HCT116 (cell line): ENCODE measurements at regions not wholly inside any gene's neighbourhood (a gene's known extent, or its start where the extent isn't known, plus 50 kb on each side); places are given as distances from the start of the nearest gene placed in this dataset.

ENCODE experiments used
- ATAC-seq: fragments of 200-7000 bp; cut with Tn5 transposase; 2 replicates; pipeline ENCODE4 v1.9.1; 2020; ENCODE audit warnings: mild to moderate bottlenecking, moderate library complexity
- BruUV-seq: library from RNA; stranded (reverse); fragments of 400-500 nt; replicated peaks from 2 replicates; lab custom pipeline; 2021; lab: Mats Ljungman, UMichigan
- CTCF ChIA-PET: fragments of 300-600 bp; sonication (Branson Sonifier 250); formaldehyde crosslinking; loops from one replicate; lab custom pipeline; 2021; ENCODE audit warnings: antibody characterized with exemption; lab: Charles Lee
- POLR2A ChIA-PET: fragments of 300-600, 350-600 bp; sonication (Branson Sonifier 250); formaldehyde crosslinking; loops from one replicate; lab custom pipeline; 2021; ENCODE audit warnings: antibody characterized with exemption; lab: Charles Lee
- RAD21 ChIA-PET, 2 experiments: fragments of 300-600 bp; sonication (Branson Sonifier 250); formaldehyde crosslinking; loops; one replicate each; lab custom pipeline; 2023; ENCODE audit warnings: low total read pairs in 2 of 2; ENCODE audit not compliant: uncharacterized antibody in 2 of 2, unreplicated experiment in 2 of 2, low non-redundant PET in 1 of 2; lab: Charles Lee
- DNase-seq: peaks from one replicate; pipeline ENCODE4 v3.0.0-alpha.2; 2010; ENCODE audit warnings: low read depth, low spot score
- H2AFZ ChIP-seq: fragments of 200-600 bp; shearing (Covaris generic), sonication (generic); 2 replicates; pipeline ENCODE4 v1.6.1; 2017; ENCODE audit warnings: low read depth, mixed run types, mixed read lengths, antibody characterized with exemption, low read length; ENCODE audit not compliant: poor library complexity, severe bottlenecking
- H3K27ac ChIP-seq: 2 replicates; pipeline ENCODE4 v1.5.1; 2012; ENCODE audit warnings: low read depth, low read length
- H3K27me3 ChIP-seq: fragments of 200-600 bp; sonication (generic); 2 replicates; pipeline ENCODE4 v1.6.1; 2016; ENCODE audit warnings: mixed run types, low read length, mixed read lengths; ENCODE audit not compliant: insufficient read depth
- H3K36me3 ChIP-seq, 2 experiments: fragments of 200-500 bp in 1 of 2; fragments of 200-600 bp in 1 of 2; sonication (Bioruptor generic) in 1 of 2; sonication (generic) in 1 of 2; 2 replicates each; pipeline versions ENCODE4 v1.5.1 to v1.6.1; 2014 to 2016; ENCODE audit warnings: low read length in 2 of 2, inconsistent platforms in 1 of 2, mixed read lengths in 1 of 2, mixed run types in 1 of 2; ENCODE audit not compliant: insufficient read depth in 2 of 2, control insufficient read depth in 1 of 2
- H3K4me1 ChIP-seq, 2 experiments: fragments of 200-600 bp in 1 of 2; sonication (generic) in 1 of 2; 2 replicates each; pipeline versions ENCODE4 v1.5.1 to v1.6.1; 2012 to 2017; ENCODE audit warnings: low read length in 2 of 2, inconsistent platforms in 1 of 2, mild to moderate bottlenecking in 1 of 2, mixed read lengths in 1 of 2, mixed run types in 1 of 2, moderate library complexity in 1 of 2; ENCODE audit not compliant: insufficient read depth in 2 of 2, control insufficient read depth in 1 of 2
- H3K4me2 ChIP-seq: fragments of 200-600 bp; sonication (generic); 2 replicates; pipeline ENCODE4 v1.6.1; 2017; ENCODE audit warnings: mixed run types, low read length, mixed read lengths
- H3K4me3 ChIP-seq, 2 experiments: fragments of 200-600 bp in 1 of 2; sonication (generic) in 1 of 2; replicated peaks in 1 of 2; 2 replicates each; pipeline ENCODE4 v1.5.1; 2011 to 2016; ENCODE audit warnings: low read length in 2 of 2, control low read depth in 1 of 2, low read depth in 1 of 2, mild to moderate bottlenecking in 1 of 2, mixed read lengths in 1 of 2, mixed run types in 1 of 2
- H3K79me2 ChIP-seq: fragments of 200-600 bp; sonication (generic); 2 replicates; pipeline ENCODE4 v1.6.1; 2017; ENCODE audit warnings: mild to moderate bottlenecking, mixed run types, low read length, moderate library complexity, mixed read lengths; ENCODE audit not compliant: insufficient read depth
- H3K9ac ChIP-seq: fragments of 200-600 bp; sonication (generic); 2 replicates; pipeline ENCODE4 v1.6.1; 2016; ENCODE audit warnings: low read length, mixed read lengths
- H3K9me2 ChIP-seq: fragments of 200-600 bp; sonication (generic), shearing (Covaris generic); 2 replicates; pipeline ENCODE4 v1.6.1; 2017; ENCODE audit warnings: mixed run types, mild to moderate bottlenecking, moderate library complexity; ENCODE audit not compliant: insufficient read depth
- H3K9me3 ChIP-seq, 2 experiments: fragments of 200-500 bp in 1 of 2; fragments of 200-600 bp in 1 of 2; sonication (Bioruptor generic) in 1 of 2; sonication (generic) in 1 of 2; 2 replicates each; pipeline ENCODE4 v1.6.1; 2014 to 2017; ENCODE audit warnings: low read length in 2 of 2, mixed read lengths in 2 of 2, inconsistent platforms in 1 of 2, low read depth in 1 of 2, mild to moderate bottlenecking in 1 of 2, mixed run types in 1 of 2, moderate library complexity in 1 of 2; ENCODE audit not compliant: control insufficient read depth in 1 of 2, insufficient read depth in 1 of 2
- H4K20me1 ChIP-seq: fragments of 200-600 bp; sonication (generic), shearing (Covaris generic); 2 replicates; pipeline ENCODE4 v1.6.1; 2017; ENCODE audit warnings: mixed run types, mild to moderate bottlenecking, moderate library complexity; ENCODE audit not compliant: insufficient read depth
- ELF1 ChIP-seq: IDR thresholded peaks from 2 replicates; pipeline ENCODE4 v1.6.1; 2012; ENCODE audit warnings: low read depth, borderline replicate concordance
- EZH2phosphoT487 ChIP-seq: fragments of 200-600 bp; IDR thresholded peaks from 2 replicates; pipeline ENCODE4 v1.6.1; 2018; ENCODE audit warnings: antibody characterized with exemption, borderline replicate concordance
- JUND ChIP-seq: IDR thresholded peaks from 2 replicates; pipeline ENCODE4 v1.6.1; 2012
- SIN3A ChIP-seq: IDR thresholded peaks from 2 replicates; pipeline ENCODE4 v1.6.1; 2012; ENCODE audit warnings: low read depth
- SP1 ChIP-seq: IDR thresholded peaks from 2 replicates; pipeline ENCODE4 v1.6.1; 2012; ENCODE audit warnings: low read depth
- TCF7L2 ChIP-seq: IDR thresholded peaks from 2 replicates; pipeline ENCODE4 v1.7.0; 2011; ENCODE audit warnings: borderline replicate concordance, inconsistent platforms; ENCODE audit not compliant: insufficient read depth, insufficient read length; ENCODE audit errors: extremely low read depth
- YY1 ChIP-seq: IDR thresholded peaks from 2 replicates; pipeline ENCODE4 v1.6.1; 2011; ENCODE audit warnings: low read length, low read depth, moderate library complexity, mild to moderate bottlenecking; ENCODE audit not compliant: insufficient replicate concordance; ENCODE audit errors: extremely low read depth
- ZFX ChIP-seq: fragments of 450-650 bp; IDR thresholded peaks from 2 replicates; pipeline ENCODE4 v1.6.1; 2017
- ZNF274 ChIP-seq: fragments of 200-500 bp; sonication (Bioruptor generic); IDR thresholded peaks from 2 replicates; pipeline ENCODE4 v1.6.1; 2014; ENCODE audit warnings: mild to moderate bottlenecking, low read depth, low read length, inconsistent platforms
- intact Hi-C: fragments of 100-400 bp; cut with micrococcal nuclease; formaldehyde crosslinking; loops from 2 replicates; pipeline ENCODE4 v1.10.0; 2022
- TF ChIP-seq, protein P1 (sequence below): IDR thresholded peaks from 2 replicates; pipeline ENCODE4 v1.6.1; 2012; ENCODE audit warnings: low read depth

DNA sequence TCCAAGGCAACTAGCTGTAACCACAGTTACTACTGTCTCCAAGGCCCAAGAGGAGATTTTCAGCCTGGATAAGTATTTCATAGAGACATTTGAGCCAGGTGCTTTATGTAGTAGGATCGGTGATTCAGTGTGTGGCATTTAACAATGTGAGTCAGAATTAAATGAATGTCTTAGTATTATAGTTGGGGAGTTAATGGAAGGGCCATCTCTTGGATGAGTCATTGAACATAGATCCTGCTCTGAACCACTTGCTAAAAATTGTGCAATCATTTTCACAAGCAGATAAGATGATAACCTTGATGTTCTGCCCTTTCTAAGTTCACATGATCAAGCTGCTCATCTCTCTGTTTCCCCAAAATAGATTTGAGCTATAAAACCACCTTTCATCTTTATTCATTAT is 668.9 kb upstream of the CITED2 start (continued):
- TF ChIP-seq YY1 = peak; percentile 29

DNA sequence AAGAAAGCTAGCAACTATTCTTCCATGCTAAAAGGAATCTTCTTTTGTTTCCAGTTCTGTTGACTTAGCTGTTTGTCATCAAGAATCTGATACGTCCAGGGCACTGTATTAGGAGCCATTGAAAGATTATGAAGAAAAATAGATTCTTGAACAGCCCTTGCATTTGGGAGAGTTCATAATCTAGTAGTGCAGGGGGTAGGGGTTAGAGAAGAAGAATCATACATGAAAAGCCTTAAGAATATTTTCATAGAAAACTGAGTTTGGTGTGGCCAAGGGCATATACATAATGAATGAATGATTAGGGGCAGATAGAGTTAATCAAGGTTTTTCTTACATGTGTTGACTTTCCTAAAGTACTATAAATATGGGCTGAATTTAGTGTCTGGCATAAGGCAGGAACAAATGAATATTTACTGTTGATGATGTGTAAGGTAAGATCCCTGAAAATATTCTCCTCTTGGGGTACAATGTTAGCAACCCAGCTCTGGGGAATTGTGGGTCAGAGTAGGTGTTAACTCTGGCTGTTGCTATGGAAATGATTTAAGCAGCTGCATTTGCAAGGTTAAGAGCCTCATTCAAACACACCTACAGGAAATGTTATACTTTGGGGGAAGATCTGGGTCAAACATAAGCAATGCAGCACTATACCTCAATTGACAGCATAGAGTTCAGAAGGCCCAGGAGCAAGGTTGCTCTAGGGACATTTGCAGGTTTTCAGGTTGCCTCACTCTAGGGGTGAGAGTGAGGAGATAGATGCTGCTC is 667.3 kb upstream of the CITED2 start:
- Histone ChIP-seq H3K4me1 (peaks cover 21 to 37% of the 10 kb centered on the region in 2 experiments), H2AFZ (no peak overlapping the region), H3K27ac (no peak overlapping the region), H3K4me3 (no peak overlapping the region), H4K20me1 (no peaks in the 10 kb centered on the region), H3K4me2 (no peak overlapping the region), H3K79me2 (no peaks in the 10 kb centered on the region), H3K27me3 (no peaks in the 10 kb centered on the region), H3K36me3 (no peaks in the 10 kb centered on the region), H3K9me2 (no peaks in the 10 kb centered on the region), H3K9me3 (no peaks in the 10 kb centered on the region; a peak in 1 of 4 replicates), H3K9ac (no peak overlapping the region)
- TF ChIP-seq ZFX (no peak), TCF7L2 (no peak), SIN3A (no peak), ZNF274 (no peak), JUND (no peak), ELF1 (no peak), SP1 (no peak), EZH2phosphoT487 (no peak)
- TF ChIP-seq, protein P1, sequence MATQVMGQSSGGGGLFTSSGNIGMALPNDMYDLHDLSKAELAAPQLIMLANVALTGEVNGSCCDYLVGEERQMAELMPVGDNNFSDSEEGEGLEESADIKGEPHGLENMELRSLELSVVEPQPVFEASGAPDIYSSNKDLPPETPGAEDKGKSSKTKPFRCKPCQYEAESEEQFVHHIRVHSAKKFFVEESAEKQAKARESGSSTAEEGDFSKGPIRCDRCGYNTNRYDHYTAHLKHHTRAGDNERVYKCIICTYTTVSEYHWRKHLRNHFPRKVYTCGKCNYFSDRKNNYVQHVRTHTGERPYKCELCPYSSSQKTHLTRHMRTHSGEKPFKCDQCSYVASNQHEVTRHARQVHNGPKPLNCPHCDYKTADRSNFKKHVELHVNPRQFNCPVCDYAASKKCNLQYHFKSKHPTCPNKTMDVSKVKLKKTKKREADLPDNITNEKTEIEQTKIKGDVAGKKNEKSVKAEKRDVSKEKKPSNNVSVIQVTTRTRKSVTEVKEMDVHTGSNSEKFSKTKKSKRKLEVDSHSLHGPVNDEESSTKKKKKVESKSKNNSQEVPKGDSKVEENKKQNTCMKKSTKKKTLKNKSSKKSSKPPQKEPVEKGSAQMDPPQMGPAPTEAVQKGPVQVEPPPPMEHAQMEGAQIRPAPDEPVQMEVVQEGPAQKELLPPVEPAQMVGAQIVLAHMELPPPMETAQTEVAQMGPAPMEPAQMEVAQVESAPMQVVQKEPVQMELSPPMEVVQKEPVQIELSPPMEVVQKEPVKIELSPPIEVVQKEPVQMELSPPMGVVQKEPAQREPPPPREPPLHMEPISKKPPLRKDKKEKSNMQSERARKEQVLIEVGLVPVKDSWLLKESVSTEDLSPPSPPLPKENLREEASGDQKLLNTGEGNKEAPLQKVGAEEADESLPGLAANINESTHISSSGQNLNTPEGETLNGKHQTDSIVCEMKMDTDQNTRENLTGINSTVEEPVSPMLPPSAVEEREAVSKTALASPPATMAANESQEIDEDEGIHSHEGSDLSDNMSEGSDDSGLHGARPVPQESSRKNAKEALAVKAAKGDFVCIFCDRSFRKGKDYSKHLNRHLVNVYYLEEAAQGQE = no peak
- intact Hi-C loops = loop anchor here (5.0 kb wide), 1 partner anchor 664 kb away; no protein-coding TSS in a partner anchor
- POLR2A ChIA-PET = interaction anchor here (2.2 kb wide), 1 partner anchor 667 kb away, joined by 6 read pairs; the partner anchor contains the start of gene CITED2
- DNase-seq (no peak), ATAC-seq (no peak)
- RAD21 ChIA-PET = interaction anchor here in 1 of 2 experiments (0.6 kb wide), 1 partner anchor 1576 kb away, joined by 4 read pairs; no protein-coding TSS in a partner anchor
- CTCF ChIA-PET = no interaction called here
- BruUV-seq = no TSS peak
